ENCODE measurements at regions not wholly inside any gene's neighbourhood (a gene's known extent, or its start where the extent isn't known, plus 50 kb on each side); places are given as distances from the start of the nearest gene placed in this dataset.

- in situ Hi-C loops (cut with HindIII; ENCODE audit: low sequenced_read_pairs): no loop called here
Measured at GRCh38 chr12:84607170-84607819, 305.3 kb downstream of the SLC6A15 start.

GRCh38 chr12:84605983-84606382 is 306.6 kb downstream of the SLC6A15 start:
- in situ Hi-C loops (cut with HindIII; ENCODE audit: low sequenced_read_pairs): no loop called here

- in situ Hi-C loops (cut with HindIII; ENCODE audit: low sequenced_read_pairs): no loop called here
Measured at GRCh38 chr12:84604551-84604950, 308.0 kb downstream of the SLC6A15 start.

GRCh38 chr12:84603484-84604248 is 308.9 kb downstream of the SLC6A15 start:
- in situ Hi-C loops (cut with HindIII; ENCODE audit: low sequenced_read_pairs): no loop called here

GRCh38 chr12:84601483-84601882 is 311.1 kb downstream of the SLC6A15 start:
- in situ Hi-C loops (cut with HindIII; ENCODE audit: low sequenced_read_pairs): no loop called here

- in situ Hi-C loops (cut with HindIII; ENCODE audit: low sequenced_read_pairs): no loop called here
Measured at GRCh38 chr12:84599539-84599938, 313.1 kb downstream of the SLC6A15 start.

GRCh38 chr12:84596266-84596665 is 316.3 kb downstream of the SLC6A15 start:
- in situ Hi-C loops (cut with HindIII; ENCODE audit: low sequenced_read_pairs): no loop called here

- in situ Hi-C loops (cut with HindIII; ENCODE audit: low sequenced_read_pairs): no loop called here
Measured at GRCh38 chr12:84594157-84594556, 318.4 kb downstream of the SLC6A15 start.

- in situ Hi-C loops (cut with HindIII; ENCODE audit: low sequenced_read_pairs): no loop called here
Measured at GRCh38 chr12:84585776-84586395, 326.7 kb downstream of the SLC6A15 start.

- in situ Hi-C loops (cut with HindIII; ENCODE audit: low sequenced_read_pairs): no loop called here
Measured at GRCh38 chr12:84572196-84572595, 340.4 kb downstream of the SLC6A15 start.

- in situ Hi-C loops (cut with HindIII; ENCODE audit: low sequenced_read_pairs): no loop called here
Measured at GRCh38 chr12:84562331-84562730, 350.3 kb downstream of the SLC6A15 start.

GRCh38 chr12:84561351-84561750 is 351.2 kb downstream of the SLC6A15 start:
- in situ Hi-C loops (cut with HindIII; ENCODE audit: low sequenced_read_pairs): no loop called here

- in situ Hi-C loops (cut with HindIII; ENCODE audit: low sequenced_read_pairs): no loop called here
Measured at GRCh38 chr12:84554199-84554723, 358.3 kb downstream of the SLC6A15 start.

GRCh38 chr12:84553331-84554117 is 359.1 kb downstream of the SLC6A15 start:
- in situ Hi-C loops (cut with HindIII; ENCODE audit: low sequenced_read_pairs): no loop called here

GRCh38 chr12:84551373-84551772 is 361.2 kb downstream of the SLC6A15 start:
- in situ Hi-C loops (cut with HindIII; ENCODE audit: low sequenced_read_pairs): no loop called here

GRCh38 chr12:84550518-84550917 is 362.1 kb downstream of the SLC6A15 start:
- in situ Hi-C loops (cut with HindIII; ENCODE audit: low sequenced_read_pairs): no loop called here

- in situ Hi-C loops (cut with HindIII; ENCODE audit: low sequenced_read_pairs): no loop called here
Measured at GRCh38 chr12:84542289-84542688, 370.3 kb downstream of the SLC6A15 start.

- in situ Hi-C loops (cut with HindIII; ENCODE audit: low sequenced_read_pairs): no loop called here
Measured at GRCh38 chr12:84537666-84538065, 374.9 kb downstream of the SLC6A15 start.

- in situ Hi-C loops (cut with HindIII; ENCODE audit: low sequenced_read_pairs): no loop called here
Measured at GRCh38 chr12:84512751-84513150, 399.8 kb downstream of the SLC6A15 start.

GRCh38 chr12:84508851-84509260 is 403.7 kb downstream of the SLC6A15 start:
- in situ Hi-C loops (cut with HindIII; ENCODE audit: low sequenced_read_pairs): no loop called here

All from DLD1 (cell line).